ENCODE measurements at regions not wholly inside any gene's neighbourhood (a gene's known extent, or its start where the extent isn't known, plus 50 kb on each side); places are given as distances from the start of the nearest gene placed in this dataset.

DNA sequence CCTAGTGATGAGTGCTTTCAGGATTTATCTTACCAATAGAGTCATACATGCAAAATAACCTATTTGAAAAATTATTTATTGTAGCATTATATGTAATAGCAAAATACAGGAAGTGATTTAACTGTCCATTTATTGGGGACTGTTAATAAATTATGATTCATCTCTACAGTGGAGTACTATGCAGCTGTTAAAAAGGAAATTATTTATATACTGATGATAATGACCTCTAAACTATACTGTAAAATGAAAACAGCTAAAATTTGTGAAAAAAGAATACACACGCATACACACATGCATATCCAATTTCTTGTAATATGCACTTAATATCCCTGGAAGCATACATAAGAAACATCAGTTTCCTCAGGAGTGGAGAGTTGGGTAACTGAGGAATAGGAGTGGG lies 58.0 kb upstream of the PALM2AKAP2 start:
- Histone ChIP-seq H3K9ac (ENCODE audit: low read length) (no peak overlapping the region), H4K20me1 (ENCODE audit: insufficient read depth) (no peaks in the 10 kb centered on the region), H3K4me1 (ENCODE audit: control insufficient read depth in 1 of 2, insufficient read depth in 2 of 2, low read length in 2 of 2) (no peaks in the 10 kb centered on the region), H3K9me3 (ENCODE audit: control insufficient read depth in 1 of 2, insufficient read depth in 1 of 2, low read depth in 1 of 2, low read length in 2 of 2) (no peaks in the 10 kb centered on the region), H3K79me2 (ENCODE audit: insufficient read depth, low read length) (no peaks in the 10 kb centered on the region), H3K4me2 (ENCODE audit: low read length) (no peak overlapping the region), H2AFZ (ENCODE audit: low read depth, low read length, poor library complexity, severe bottlenecking) (no peak overlapping the region), H3K27me3 (ENCODE audit: insufficient read depth, low read length) (peaks cover 65% of the 10 kb centered on the region), H3K27ac (ENCODE audit: low read depth, low read length) (no peak overlapping the region), H3K4me3 (replicated peaks in 1 of 2; ENCODE audit: low read depth in 1 of 2, low read length in 2 of 2) (no peak overlapping the region), H3K36me3 (ENCODE audit: control insufficient read depth in 1 of 2, insufficient read depth in 2 of 2, low read length in 2 of 2) (no peaks in the 10 kb centered on the region), H3K9me2 (ENCODE audit: insufficient read depth) (no peaks in the 10 kb centered on the region)
- ChIA-PET CTCF (no interaction called here), RAD21 (ENCODE audit: low non-redundant PET in 1 of 2, low total read pairs in 2 of 2, uncharacterized antibody in 2 of 2, unreplicated experiment in 2 of 2) (no interaction called here), POLR2A (no interaction called here)
- DNase-seq (ENCODE audit: low read depth, low spot score) = no peak
- no peak for ATAC-seq
- intact Hi-C loops (cut with micrococcal nuclease) = no loop called here
- TF ChIP-seq POLR2AphosphoS5 (IDR thresholded peaks at IDR 0.05; ENCODE audit: low read depth, low read length) (no peak), ZFX (IDR thresholded peaks at IDR 0.05) (no peak), SP1 (IDR thresholded peaks at IDR 0.05; ENCODE audit: low read depth) (no peak), EZH2 (IDR thresholded peaks at IDR 0.05) (no peak), SRF (IDR thresholded peaks at IDR 0.05; ENCODE audit: low read depth) (no peak), REST (IDR thresholded peaks at IDR 0.05; ENCODE audit: low read depth) (no peak), YY1 (IDR thresholded peaks at IDR 0.05; ENCODE audit: extremely low read depth, insufficient replicate concordance, low read depth, low read length) (no peak)
- TF ChIP-seq, protein P1, sequence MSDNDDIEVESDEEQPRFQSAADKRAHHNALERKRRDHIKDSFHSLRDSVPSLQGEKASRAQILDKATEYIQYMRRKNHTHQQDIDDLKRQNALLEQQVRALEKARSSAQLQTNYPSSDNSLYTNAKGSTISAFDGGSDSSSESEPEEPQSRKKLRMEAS (IDR thresholded peaks at IDR 0.05) = no peak
- BruUV-seq (replicated peaks) = no TSS peak

Data from HCT116 (cell line).